ENCODE measurements at regions not wholly inside any gene's neighbourhood (a gene's known extent, or its start where the extent isn't known, plus 50 kb on each side); places are given as distances from the start of the nearest gene placed in this dataset.

DNA sequence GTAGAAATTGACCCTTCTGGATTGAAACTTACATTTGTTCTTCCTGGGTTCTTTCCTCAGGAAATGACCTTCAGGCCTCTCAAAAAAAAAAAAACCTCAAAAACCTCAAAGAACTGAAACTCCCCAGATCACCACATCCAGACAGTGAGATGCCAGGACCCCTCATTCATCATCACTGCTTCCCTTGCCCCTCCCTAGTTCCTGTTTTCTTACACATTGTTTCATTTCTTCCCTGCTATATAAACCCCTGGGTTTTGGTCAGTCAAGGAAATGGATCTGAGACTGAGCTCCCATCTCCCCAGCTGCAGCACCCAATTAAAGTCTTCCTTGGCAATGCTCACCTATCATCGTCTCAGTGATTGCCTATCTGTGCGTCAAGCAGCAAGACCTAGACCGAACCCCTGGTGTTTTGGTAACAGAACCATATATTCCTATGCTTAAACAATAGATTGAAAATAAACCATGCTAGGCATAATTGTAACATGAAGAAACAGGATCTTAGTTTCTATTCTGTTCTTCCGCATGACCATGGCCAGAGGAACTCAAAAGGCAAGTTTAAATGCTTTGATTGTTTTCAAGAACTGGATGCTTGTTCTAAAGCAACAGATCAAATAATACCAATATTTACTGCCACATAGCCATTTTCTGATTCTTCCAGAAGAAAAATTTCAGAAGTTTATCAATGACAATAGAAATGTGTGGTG is 108.0 kb upstream of the MAX start:
- TF ChIP-seq CTCF (IDR thresholded peaks at IDR 0.05) (no peak), POLR2AphosphoS5 (IDR thresholded peaks at IDR 0.05; ENCODE audit: insufficient read depth in 1 of 2, low read depth in 1 of 2) (no peak)
